ENCODE measurements at regions not wholly inside any gene's neighbourhood (a gene's known extent, or its start where the extent isn't known, plus 50 kb on each side); places are given as distances from the start of the nearest gene placed in this dataset.

DNA sequence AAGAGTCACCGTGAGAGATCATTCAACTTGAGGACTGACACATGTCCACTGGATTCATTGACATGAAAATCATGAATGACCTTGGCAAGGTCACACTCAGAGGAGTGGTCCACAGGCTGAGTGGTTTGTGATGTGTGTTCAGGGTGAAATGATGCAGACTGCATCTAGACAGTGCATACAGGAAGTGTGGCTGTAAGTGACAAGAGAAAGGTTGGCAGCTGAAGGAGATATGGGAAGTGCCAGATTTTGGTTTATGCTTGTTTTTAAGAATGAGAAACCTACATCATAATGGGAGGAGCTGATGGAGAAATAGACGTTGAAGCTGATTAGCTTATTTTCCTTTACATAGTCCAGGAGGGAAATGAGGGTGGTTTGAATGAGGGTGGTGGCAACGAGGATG lies 64.8 kb upstream of the VIPR2 start:
- TF ChIP-seq, protein P1, sequence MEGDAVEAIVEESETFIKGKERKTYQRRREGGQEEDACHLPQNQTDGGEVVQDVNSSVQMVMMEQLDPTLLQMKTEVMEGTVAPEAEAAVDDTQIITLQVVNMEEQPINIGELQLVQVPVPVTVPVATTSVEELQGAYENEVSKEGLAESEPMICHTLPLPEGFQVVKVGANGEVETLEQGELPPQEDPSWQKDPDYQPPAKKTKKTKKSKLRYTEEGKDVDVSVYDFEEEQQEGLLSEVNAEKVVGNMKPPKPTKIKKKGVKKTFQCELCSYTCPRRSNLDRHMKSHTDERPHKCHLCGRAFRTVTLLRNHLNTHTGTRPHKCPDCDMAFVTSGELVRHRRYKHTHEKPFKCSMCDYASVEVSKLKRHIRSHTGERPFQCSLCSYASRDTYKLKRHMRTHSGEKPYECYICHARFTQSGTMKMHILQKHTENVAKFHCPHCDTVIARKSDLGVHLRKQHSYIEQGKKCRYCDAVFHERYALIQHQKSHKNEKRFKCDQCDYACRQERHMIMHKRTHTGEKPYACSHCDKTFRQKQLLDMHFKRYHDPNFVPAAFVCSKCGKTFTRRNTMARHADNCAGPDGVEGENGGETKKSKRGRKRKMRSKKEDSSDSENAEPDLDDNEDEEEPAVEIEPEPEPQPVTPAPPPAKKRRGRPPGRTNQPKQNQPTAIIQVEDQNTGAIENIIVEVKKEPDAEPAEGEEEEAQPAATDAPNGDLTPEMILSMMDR (IDR thresholded peaks at IDR 0.05): no peak
- no peak for TF ChIP-seq POLR2A (IDR thresholded peaks at IDR 0.05)
